Right lobe of liver (tissue), 4 donors: ENCODE measurements at regions not wholly inside any gene's neighbourhood (a gene's known extent, or its start where the extent isn't known, plus 50 kb on each side); places are given as distances from the start of the nearest gene placed in this dataset.

ENCODE experiments used
- POLR2A ChIP-seq: fragments of 450-650 bp; IDR thresholded peaks from one replicate; pipeline ENCODE4 v1.6.1; 2017; ENCODE audit warnings: antibody characterized with exemption, mild to moderate bottlenecking
- TF ChIP-seq, protein P1 (sequence below), 4 donors: fragments of 200-600 bp in 3 of 4; fragments of 450-650 bp in 1 of 4; IDR thresholded peaks; one replicate each; pipeline versions ENCODE4 v1.5.1 to v1.8.0; 2016 to 2022; ENCODE audit warnings: antibody characterized with exemption in 4 of 4, mild to moderate bottlenecking in 2 of 4
- donor health status: DM: no; HTN: no; CAD: no.
- donor health status: DM: no; HTN: no; CAD: no.
- donor health status: DM: no; HTN: yes; CAD: no.

DNA sequence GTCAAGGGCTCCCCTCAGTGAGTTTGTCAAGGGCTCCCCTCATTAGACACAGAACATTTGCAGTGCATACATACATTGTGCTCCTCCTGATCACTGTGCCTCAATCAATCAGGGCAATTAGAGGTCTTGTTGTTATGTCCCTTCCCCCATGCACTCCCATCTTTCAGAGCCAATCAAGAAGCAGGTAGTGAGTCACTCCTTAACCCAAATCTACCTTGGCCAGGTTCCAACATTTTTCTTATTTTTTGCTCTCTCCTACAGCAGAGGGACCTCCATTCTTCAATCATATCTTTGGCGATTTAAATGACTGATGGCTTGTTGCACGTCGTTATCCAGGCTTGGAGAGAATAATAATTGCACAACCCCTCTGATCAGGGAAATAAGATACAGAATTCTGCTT, 409.9 kb upstream of the SPTLC3 start:
- TF ChIP-seq, protein P1, sequence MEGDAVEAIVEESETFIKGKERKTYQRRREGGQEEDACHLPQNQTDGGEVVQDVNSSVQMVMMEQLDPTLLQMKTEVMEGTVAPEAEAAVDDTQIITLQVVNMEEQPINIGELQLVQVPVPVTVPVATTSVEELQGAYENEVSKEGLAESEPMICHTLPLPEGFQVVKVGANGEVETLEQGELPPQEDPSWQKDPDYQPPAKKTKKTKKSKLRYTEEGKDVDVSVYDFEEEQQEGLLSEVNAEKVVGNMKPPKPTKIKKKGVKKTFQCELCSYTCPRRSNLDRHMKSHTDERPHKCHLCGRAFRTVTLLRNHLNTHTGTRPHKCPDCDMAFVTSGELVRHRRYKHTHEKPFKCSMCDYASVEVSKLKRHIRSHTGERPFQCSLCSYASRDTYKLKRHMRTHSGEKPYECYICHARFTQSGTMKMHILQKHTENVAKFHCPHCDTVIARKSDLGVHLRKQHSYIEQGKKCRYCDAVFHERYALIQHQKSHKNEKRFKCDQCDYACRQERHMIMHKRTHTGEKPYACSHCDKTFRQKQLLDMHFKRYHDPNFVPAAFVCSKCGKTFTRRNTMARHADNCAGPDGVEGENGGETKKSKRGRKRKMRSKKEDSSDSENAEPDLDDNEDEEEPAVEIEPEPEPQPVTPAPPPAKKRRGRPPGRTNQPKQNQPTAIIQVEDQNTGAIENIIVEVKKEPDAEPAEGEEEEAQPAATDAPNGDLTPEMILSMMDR (IDR thresholded peaks at IDR 0.05): no peak
- no peak for TF ChIP-seq POLR2A
